ENCODE measurements at regions not wholly inside any gene's neighbourhood (a gene's known extent, or its start where the extent isn't known, plus 50 kb on each side); places are given as distances from the start of the nearest gene placed in this dataset.
"Not testable (repeated sequence)": the region's sequence is repeated elsewhere in the genome, so short reads cannot be mapped to it uniquely, and the experiment has no call there.

DNA sequence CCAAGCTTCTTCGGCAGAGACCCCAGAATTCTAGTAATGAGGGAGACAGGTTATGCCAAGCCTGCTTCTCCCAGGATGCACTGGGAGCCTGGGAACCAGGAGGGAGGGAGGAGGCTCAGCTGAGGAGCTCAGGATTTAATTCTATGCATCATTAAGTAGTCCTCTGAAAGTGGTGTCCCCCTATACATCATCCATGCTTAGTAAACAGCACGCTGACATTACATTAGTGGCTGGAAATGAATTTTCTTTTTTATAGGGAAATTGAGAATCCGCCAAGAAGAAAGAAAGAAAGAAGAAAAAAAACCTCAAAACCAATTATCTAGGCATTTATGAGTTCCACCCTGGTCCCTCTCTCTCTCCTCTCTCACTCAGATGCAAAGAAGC is 63.1 kb upstream of the PAX8 start:
- TF ChIP-seq POLR2A (IDR thresholded peaks at IDR 0.05; ENCODE audit: extremely low read depth, insufficient read length); MYC (IDR thresholded peaks at IDR 0.05; ENCODE audit: low read depth, low read length): not testable (repeated sequence)
- TF ChIP-seq, protein P1, sequence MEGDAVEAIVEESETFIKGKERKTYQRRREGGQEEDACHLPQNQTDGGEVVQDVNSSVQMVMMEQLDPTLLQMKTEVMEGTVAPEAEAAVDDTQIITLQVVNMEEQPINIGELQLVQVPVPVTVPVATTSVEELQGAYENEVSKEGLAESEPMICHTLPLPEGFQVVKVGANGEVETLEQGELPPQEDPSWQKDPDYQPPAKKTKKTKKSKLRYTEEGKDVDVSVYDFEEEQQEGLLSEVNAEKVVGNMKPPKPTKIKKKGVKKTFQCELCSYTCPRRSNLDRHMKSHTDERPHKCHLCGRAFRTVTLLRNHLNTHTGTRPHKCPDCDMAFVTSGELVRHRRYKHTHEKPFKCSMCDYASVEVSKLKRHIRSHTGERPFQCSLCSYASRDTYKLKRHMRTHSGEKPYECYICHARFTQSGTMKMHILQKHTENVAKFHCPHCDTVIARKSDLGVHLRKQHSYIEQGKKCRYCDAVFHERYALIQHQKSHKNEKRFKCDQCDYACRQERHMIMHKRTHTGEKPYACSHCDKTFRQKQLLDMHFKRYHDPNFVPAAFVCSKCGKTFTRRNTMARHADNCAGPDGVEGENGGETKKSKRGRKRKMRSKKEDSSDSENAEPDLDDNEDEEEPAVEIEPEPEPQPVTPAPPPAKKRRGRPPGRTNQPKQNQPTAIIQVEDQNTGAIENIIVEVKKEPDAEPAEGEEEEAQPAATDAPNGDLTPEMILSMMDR (IDR thresholded peaks at IDR 0.05; ENCODE audit: low read depth, low read length): not testable (repeated sequence)
- TF ChIP-seq, protein P2, sequence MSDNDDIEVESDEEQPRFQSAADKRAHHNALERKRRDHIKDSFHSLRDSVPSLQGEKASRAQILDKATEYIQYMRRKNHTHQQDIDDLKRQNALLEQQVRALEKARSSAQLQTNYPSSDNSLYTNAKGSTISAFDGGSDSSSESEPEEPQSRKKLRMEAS (IDR thresholded peaks at IDR 0.05; ENCODE audit: low read depth, low read length): not testable (repeated sequence)
